K562 (cell line): ENCODE measurements at regions not wholly inside any gene's neighbourhood (a gene's known extent, or its start where the extent isn't known, plus 50 kb on each side); places are given as distances from the start of the nearest gene placed in this dataset.
A peak's percentile ranks its signal among the peaks of the same experiment; 100 is the strongest.

ENCODE experiments used
- ATAC-seq: fragments of 200-7000 bp; cut with Tn5 transposase; 3 replicates; pipeline ENCODE4 v1.9.1; 2020; ENCODE audit warnings: moderate library complexity
- BruUV-seq: library from RNA; stranded (reverse); fragments of 400-500 nt; replicated peaks from 2 replicates; lab custom pipeline; 2021; lab: Mats Ljungman, UMichigan
- CTCF ChIA-PET: fragments of 300-600 bp; formaldehyde crosslinking; extraction: SDS; loops from one replicate; lab custom pipeline; 2021; ENCODE audit warnings: low intra/inter-chr PET ratio; lab: Yijun Ruan, JAX
- POLR2A ChIA-PET: fragments of 300-600, 350-650 bp; sonication (Branson Sonifier 250); formaldehyde crosslinking; extraction: SDS; loops from one replicate; lab custom pipeline; 2021; ENCODE audit warnings: antibody characterized with exemption, inconsistent platforms; lab: Yijun Ruan, JAX
- DNase-seq, 4 experiments: peaks; one replicate each; pipeline versions ENCODE4 v3.0.0 to v3.0.0-alpha.2; 2011 to 2018; ENCODE audit warnings: low spot score in 3 of 4, mixed read lengths in 3 of 4; ENCODE audit errors: extremely low read depth in 1 of 4
- FAIRE-seq: peaks from 2 replicates; lab custom pipeline; 2011; peaks lifted over from hg19 to GRCh38; lab: Jason Lieb, UNC
- H2AFZ ChIP-seq: 2 replicates; pipeline ENCODE4 v1.6.0; 2011; ENCODE audit warnings: low read depth, low read length, control low read depth, inconsistent platforms
- H3K27ac ChIP-seq: fragments of 200-600 bp; 3 replicates; pipeline ENCODE4 v1.8.0; 2011; ENCODE audit warnings: low read depth, mild to moderate bottlenecking, control low read depth, inconsistent platforms, low read length, moderate library complexity, mixed read lengths; ENCODE audit errors: extremely low read depth
- H3K27me3 ChIP-seq, 2 experiments: fragments of 300-600 bp in 1 of 2; 2 replicates in 1 of 2; 3 replicates in 1 of 2; pipeline versions ENCODE4 v1.6.0 to v1.8.0; 2011; ENCODE audit warnings: inconsistent platforms in 2 of 2, low read length in 2 of 2, mild to moderate bottlenecking in 1 of 2, mixed read lengths in 1 of 2, moderate library complexity in 1 of 2; ENCODE audit not compliant: control insufficient read depth in 2 of 2, insufficient read depth in 2 of 2
- H3K36me3 ChIP-seq: fragments of 300-600 bp; 3 replicates; pipeline ENCODE4 v1.8.0; 2011; ENCODE audit warnings: mild to moderate bottlenecking, low read length, inconsistent platforms; ENCODE audit not compliant: control insufficient read depth, insufficient read depth
- H3K4me1 ChIP-seq, 2 experiments: fragments of 200-600 bp in 1 of 2; replicated peaks in 1 of 2; 2 replicates in 1 of 2; 3 replicates in 1 of 2; pipeline versions ENCODE4 v1.5.1 to v1.8.0; 2011; ENCODE audit warnings: inconsistent platforms in 2 of 2, low read length in 2 of 2, mild to moderate bottlenecking in 1 of 2, mixed read lengths in 1 of 2, moderate library complexity in 1 of 2; ENCODE audit not compliant: control insufficient read depth in 2 of 2, insufficient read depth in 2 of 2
- H3K4me2 ChIP-seq: 2 replicates; pipeline ENCODE4 v1.6.1; 2011; ENCODE audit warnings: low read length, control low read depth, inconsistent platforms, mixed read lengths; ENCODE audit not compliant: insufficient read depth
- H3K4me3 ChIP-seq: fragments of 200-600 bp; sonication (generic), shearing (Covaris generic); 2 replicates; pipeline ENCODE4 v1.5.1; 2016; ENCODE audit warnings: control low read depth, inconsistent platforms
- H3K79me2 ChIP-seq: fragments of 200-600 bp; 3 replicates; pipeline ENCODE4 v1.8.0; 2011; ENCODE audit warnings: low read length, inconsistent platforms; ENCODE audit not compliant: control insufficient read depth, insufficient read depth
- H3K9ac ChIP-seq, 2 experiments: 2 replicates each; pipeline versions ENCODE4 v1.6.0 to v1.6.1; 2011; ENCODE audit warnings: low read depth in 2 of 2, low read length in 2 of 2, control low read depth in 1 of 2, inconsistent platforms in 1 of 2, mild to moderate bottlenecking in 1 of 2, mixed read lengths in 1 of 2; ENCODE audit not compliant: insufficient read depth in 1 of 2
- H3K9me1 ChIP-seq: one replicate; pipeline ENCODE4 v1.6.0; 2011; ENCODE audit warnings: inconsistent platforms, mild to moderate bottlenecking, low read length, moderate library complexity; ENCODE audit not compliant: control insufficient read depth, insufficient read depth
- H3K9me3 ChIP-seq: replicated peaks from 2 replicates; pipeline ENCODE4 v1.5.1; 2011; ENCODE audit warnings: low read depth, low read length, inconsistent platforms; ENCODE audit not compliant: control insufficient read depth, insufficient read depth
- H4K20me1 ChIP-seq: replicated peaks from 2 replicates; pipeline ENCODE4 v1.6.1; 2011; ENCODE audit warnings: low read length, inconsistent platforms, mixed read lengths; ENCODE audit not compliant: control insufficient read depth, insufficient read depth
- BCOR ChIP-seq: fragments of 450-650 bp; IDR thresholded peaks from 2 replicates; pipeline ENCODE4 v1.6.1; 2016
- CAMTA2 ChIP-seq: fragments of 250-450 bp; sonication (Bioruptor Pico); conservative IDR thresholded peaks from 2 replicates; pipeline ENCODE4 v1.5.1; 2022
- CBX1 ChIP-seq: sonication (generic); IDR thresholded peaks from 2 replicates; pipeline ENCODE4 v1.6.1; 2016; ENCODE audit warnings: antibody characterized with exemption, low read depth, mild to moderate bottlenecking
- CEBPZ ChIP-seq: fragments of 150-350 bp; IDR thresholded peaks from 2 replicates; pipeline ENCODE4 v1.6.1; 2014; ENCODE audit warnings: low read depth, mild to moderate bottlenecking, low read length, borderline replicate concordance
- CHD1 ChIP-seq: fragments of 200-600 bp; sonication (generic); IDR thresholded peaks from one replicate; pipeline ENCODE4 v1.6.1; 2012; ENCODE audit warnings: mild to moderate bottlenecking, moderate library complexity, low read length, inconsistent platforms
- KDM1A ChIP-seq, 2 experiments: fragments of 450-650 bp; IDR thresholded peaks; 2 replicates each; pipeline ENCODE4 v1.6.1; 2016; ENCODE audit warnings: mild to moderate bottlenecking in 2 of 2
- NR1H2 ChIP-seq: sonication (generic); formaldehyde crosslinking; IDR thresholded peaks from 2 replicates; pipeline ENCODE4 v1.4.0; 2020; ENCODE audit warnings: mild to moderate bottlenecking, missing genetic modification reagents
- NR3C1 ChIP-seq: sonication (generic); formaldehyde crosslinking; IDR thresholded peaks from 2 replicates; pipeline ENCODE4 v1.8.1; 2022; ENCODE audit warnings: missing genetic modification reagents
- POLR2AphosphoS5 ChIP-seq: IDR thresholded peaks from 2 replicates; pipeline ENCODE4 v1.6.1; 2011; ENCODE audit warnings: mild to moderate bottlenecking, low read depth, low read length, moderate library complexity; ENCODE audit not compliant: control insufficient read depth, insufficient read depth
- RBM25 ChIP-seq: fragments of 200-400 bp; formaldehyde crosslinking; IDR thresholded peaks from 2 replicates; pipeline ENCODE4 v1.6.1; 2018; ENCODE audit warnings: low read length, low read depth, moderate library complexity; ENCODE audit not compliant: severe bottlenecking
- SMAD4 ChIP-seq: fragments of 250-450 bp; sonication (Bioruptor Pico); conservative IDR thresholded peaks from 2 replicates; pipeline ENCODE4 v1.8.0; 2021; ENCODE audit warnings: inconsistent platforms, mild to moderate bottlenecking, moderate library complexity
- SMC3 ChIP-seq: conservative IDR thresholded peaks from 2 replicates; pipeline ENCODE4 v1.6.1; 2011; ENCODE audit warnings: low read depth, low read length, improper control_type of control experiment; ENCODE audit not compliant: insufficient read depth
- ZFP36 ChIP-seq: fragments of 150-350 bp; IDR thresholded peaks from 2 replicates; pipeline ENCODE4 v1.6.1; 2018; ENCODE audit warnings: low read length, low read depth; ENCODE audit not compliant: partially characterized antibody
- ZNF253 ChIP-seq: fragments of 250-450 bp; sonication (Bioruptor Pico); conservative IDR thresholded peaks from 2 replicates; pipeline ENCODE4 v1.6.1; 2021; ENCODE audit warnings: mild to moderate bottlenecking
- WGBS: fragments of 100-300 bp; shearing (Covaris generic); methylation state at CpG from one replicate; pipeline ENCODE4 v1.1.6; 2016; ENCODE audit warnings: low coverage, mixed read lengths; ENCODE audit not compliant: insufficient coverage; ENCODE audit errors: missing lambda C conversion rate; 5-methylcytosine and 5-hydroxymethylcytosine counted together
- in situ Hi-C: fragments of 300-500 bp; cut with MboI; formaldehyde crosslinking; loops from 4 replicates; pipeline ENCODE4 v1.15.0; 2018; ENCODE audit warnings: inconsistent platforms, mixed read lengths
- intact Hi-C: fragments of 100-400 bp; cut with micrococcal nuclease; formaldehyde crosslinking; loops from 2 replicates; pipeline ENCODE4 v1.14.2; 2022
- TF ChIP-seq, protein P1 (sequence below): sonication (generic); formaldehyde crosslinking; IDR thresholded peaks from 2 replicates; pipeline ENCODE4 v1.8.1; 2022; ENCODE audit warnings: missing genetic modification reagents
- TF ChIP-seq, protein P2 (sequence below), 2 experiments: IDR thresholded peaks in 1 of 2; conservative IDR thresholded peaks in 1 of 2; 2 replicates each; pipeline ENCODE4 v1.6.1; 2016; ENCODE audit warnings: low read depth in 2 of 2, mild to moderate bottlenecking in 1 of 2, missing compliant biosample characterization in 1 of 2, missing genetic modification characterization in 1 of 2, moderate library complexity in 1 of 2

DNA sequence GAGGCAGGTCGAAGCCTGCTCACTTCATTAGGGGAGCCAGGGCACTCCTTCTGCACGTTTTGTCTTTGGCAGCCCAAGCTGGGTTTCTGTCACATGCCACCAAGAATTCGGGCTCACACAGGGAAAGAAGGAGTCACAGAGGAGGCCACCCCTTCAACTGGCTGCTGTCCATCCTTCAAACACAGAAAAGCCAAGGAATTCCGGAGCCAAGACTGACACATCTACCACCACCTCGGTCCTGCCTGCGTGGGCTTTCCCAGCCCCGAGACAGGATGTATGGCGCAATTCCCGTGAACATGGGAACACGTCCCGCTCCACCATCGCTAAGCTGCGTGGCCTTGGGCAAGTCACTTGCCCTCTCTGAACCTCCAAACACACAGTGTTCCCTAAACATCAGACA lies 70.4 kb downstream of the NCOR2 start:
- Histone ChIP-seq H3K4me3 (no peak overlapping the region), H3K9me1 (peaks cover 2% of the 10 kb centered on the region), H3K9ac (peak overlapping the region in 1 of 2 experiments; percentile 73; a peak in 2 of 4 replicates), H4K20me1 (peaks cover 56% of the 10 kb centered on the region), H3K9me3 (no peaks in the 10 kb centered on the region), H3K4me1 (peaks cover 14 to 76% of the 10 kb centered on the region in 2 experiments; a peak in 4 of 5 replicates), H3K27me3 (no peaks in the 10 kb centered on the region), H3K27ac (no peak overlapping the region), H3K36me3 (peaks cover 19% of the 10 kb centered on the region; the same call in 2 of the 3 replicates), H3K4me2 (no peak overlapping the region), H3K79me2 (peaks cover 53% of the 10 kb centered on the region), H2AFZ (no peak overlapping the region)
- in situ Hi-C loops (no loop called here), intact Hi-C loops (no loop called here)
- ChIA-PET CTCF (no interaction called here), POLR2A (interaction anchor here (1.2 kb wide), 1 partner anchor 10 kb away, joined by 5 read pairs; no protein-coding TSS in a partner anchor)
- FAIRE-seq: no peak
- WGBS: 83% methylated on average over 13 of the region's 13 CpGs
- no peak for DNase-seq
- ATAC-seq: no peak
- BruUV-seq: no TSS peak
- TF ChIP-seq CBX1: 0 out of 2 replicates have a peak, but pooled peaks have one; percentile 48
- peak; percentile 75; the same call in 1 of the 2 replicates for TF ChIP-seq BCOR
- no peak for TF ChIP-seq CAMTA2
- TF ChIP-seq SMC3: no peak
- peak in 1 of 2 experiments; percentile 38; a peak in 2 of 4 replicates for TF ChIP-seq KDM1A (IDR thresholded peaks at IDR 0.05)
- TF ChIP-seq RBM25: peak; percentile 53
- TF ChIP-seq NR3C1 (CRISPR knock-in tag): no peak
- TF ChIP-seq CEBPZ: no peak
- peak; percentile 55 for TF ChIP-seq ZFP36
- TF ChIP-seq NR1H2 (CRISPR knock-in tag): no peak
- no peak for TF ChIP-seq POLR2AphosphoS5
- no peak for TF ChIP-seq SMAD4 (CRISPR knock-in tag)
- TF ChIP-seq, protein P1, sequence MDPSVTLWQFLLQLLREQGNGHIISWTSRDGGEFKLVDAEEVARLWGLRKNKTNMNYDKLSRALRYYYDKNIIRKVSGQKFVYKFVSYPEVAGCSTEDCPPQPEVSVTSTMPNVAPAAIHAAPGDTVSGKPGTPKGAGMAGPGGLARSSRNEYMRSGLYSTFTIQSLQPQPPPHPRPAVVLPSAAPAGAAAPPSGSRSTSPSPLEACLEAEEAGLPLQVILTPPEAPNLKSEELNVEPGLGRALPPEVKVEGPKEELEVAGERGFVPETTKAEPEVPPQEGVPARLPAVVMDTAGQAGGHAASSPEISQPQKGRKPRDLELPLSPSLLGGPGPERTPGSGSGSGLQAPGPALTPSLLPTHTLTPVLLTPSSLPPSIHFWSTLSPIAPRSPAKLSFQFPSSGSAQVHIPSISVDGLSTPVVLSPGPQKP (CRISPR knock-in tag): no peak
- no peak for TF ChIP-seq ZNF253
- TF ChIP-seq, protein P2, sequence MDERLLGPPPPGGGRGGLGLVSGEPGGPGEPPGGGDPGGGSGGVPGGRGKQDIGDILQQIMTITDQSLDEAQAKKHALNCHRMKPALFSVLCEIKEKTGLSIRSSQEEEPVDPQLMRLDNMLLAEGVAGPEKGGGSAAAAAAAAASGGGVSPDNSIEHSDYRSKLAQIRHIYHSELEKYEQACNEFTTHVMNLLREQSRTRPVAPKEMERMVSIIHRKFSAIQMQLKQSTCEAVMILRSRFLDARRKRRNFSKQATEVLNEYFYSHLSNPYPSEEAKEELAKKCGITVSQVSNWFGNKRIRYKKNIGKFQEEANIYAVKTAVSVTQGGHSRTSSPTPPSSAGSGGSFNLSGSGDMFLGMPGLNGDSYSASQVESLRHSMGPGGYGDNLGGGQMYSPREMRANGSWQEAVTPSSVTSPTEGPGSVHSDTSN (CRISPR knock-in tag; IDR thresholded peaks at IDR 0.05; ENCODE audit: low read depth): no peak
- TF ChIP-seq, protein P2 (tag; conservative IDR thresholded peaks at IDR 0.05; ENCODE audit: low read depth): no peak
- no peak for TF ChIP-seq CHD1
